Ovary (tissue), 3 donors: ENCODE measurements at regions not wholly inside any gene's neighbourhood (a gene's known extent, or its start where the extent isn't known, plus 50 kb on each side); places are given as distances from the start of the nearest gene placed in this dataset.

Experiments used
- EP300 ChIP-seq: sonication (generic); formaldehyde crosslinking; IDR thresholded peaks from one replicate; pipeline ENCODE4 v1.6.1; 2017; ENCODE audit warnings: antibody characterized with exemption
- POLR2A ChIP-seq: fragments of 450-650 bp; IDR thresholded peaks from one replicate; pipeline ENCODE4 v1.6.1; 2017; ENCODE audit warnings: antibody characterized with exemption, mild to moderate bottlenecking, moderate library complexity
- TF ChIP-seq, protein P1 (sequence below), 3 donors: fragments of 450-650 bp in 2 of 3; fragments of 200-600 bp in 1 of 3; IDR thresholded peaks; one replicate each; pipeline versions ENCODE4 v1.5.1 to v1.8.0; 2016 to 2022; ENCODE audit warnings: antibody characterized with exemption in 3 of 3, mild to moderate bottlenecking in 1 of 3
- donor health status: DM: no; HTN: no; CAD: no.

DNA sequence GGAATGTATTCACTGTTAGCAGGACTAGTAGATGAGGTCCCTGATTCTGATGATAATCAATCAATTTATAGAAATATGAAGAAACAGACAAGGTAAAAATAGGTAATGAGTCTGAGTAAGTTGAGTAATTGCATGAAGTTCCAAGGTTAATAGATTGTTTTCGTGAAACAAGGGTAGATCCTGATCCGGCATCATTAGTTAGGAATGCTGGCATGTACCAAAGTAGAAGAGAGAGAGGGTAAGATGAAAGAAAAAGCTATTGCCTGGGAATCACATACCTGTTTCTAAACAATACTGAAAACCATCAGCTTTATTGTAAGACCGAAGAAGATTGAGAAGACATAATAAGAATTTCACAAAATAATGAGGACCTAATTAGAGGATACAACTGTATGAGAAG is 118.1 kb upstream of the ARPP21 start:
- TF ChIP-seq, protein P1, sequence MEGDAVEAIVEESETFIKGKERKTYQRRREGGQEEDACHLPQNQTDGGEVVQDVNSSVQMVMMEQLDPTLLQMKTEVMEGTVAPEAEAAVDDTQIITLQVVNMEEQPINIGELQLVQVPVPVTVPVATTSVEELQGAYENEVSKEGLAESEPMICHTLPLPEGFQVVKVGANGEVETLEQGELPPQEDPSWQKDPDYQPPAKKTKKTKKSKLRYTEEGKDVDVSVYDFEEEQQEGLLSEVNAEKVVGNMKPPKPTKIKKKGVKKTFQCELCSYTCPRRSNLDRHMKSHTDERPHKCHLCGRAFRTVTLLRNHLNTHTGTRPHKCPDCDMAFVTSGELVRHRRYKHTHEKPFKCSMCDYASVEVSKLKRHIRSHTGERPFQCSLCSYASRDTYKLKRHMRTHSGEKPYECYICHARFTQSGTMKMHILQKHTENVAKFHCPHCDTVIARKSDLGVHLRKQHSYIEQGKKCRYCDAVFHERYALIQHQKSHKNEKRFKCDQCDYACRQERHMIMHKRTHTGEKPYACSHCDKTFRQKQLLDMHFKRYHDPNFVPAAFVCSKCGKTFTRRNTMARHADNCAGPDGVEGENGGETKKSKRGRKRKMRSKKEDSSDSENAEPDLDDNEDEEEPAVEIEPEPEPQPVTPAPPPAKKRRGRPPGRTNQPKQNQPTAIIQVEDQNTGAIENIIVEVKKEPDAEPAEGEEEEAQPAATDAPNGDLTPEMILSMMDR (IDR thresholded peaks at IDR 0.05), result no peak
- TF ChIP-seq POLR2A (no peak), EP300 (no peak)
